ENCODE measurements at regions not wholly inside any gene's neighbourhood (a gene's known extent, or its start where the extent isn't known, plus 50 kb on each side); places are given as distances from the start of the nearest gene placed in this dataset.

DNA sequence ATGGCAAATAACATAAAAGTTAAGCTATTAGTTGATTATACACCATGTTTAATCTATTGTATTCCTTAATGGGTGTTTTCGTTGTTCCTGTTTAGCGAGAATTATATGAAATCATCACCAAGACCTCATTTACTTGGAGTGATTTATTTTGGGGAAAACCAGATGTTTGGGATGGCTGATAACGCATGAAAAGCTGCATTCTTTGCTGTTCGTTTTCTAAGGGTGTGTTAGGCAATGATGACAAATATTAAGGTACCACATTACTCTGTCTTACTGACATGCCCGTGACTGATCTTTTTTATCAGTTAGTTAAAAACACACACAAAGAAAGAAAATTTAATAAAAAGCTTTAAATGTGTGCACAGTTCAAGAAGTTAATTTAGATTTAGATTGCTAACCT lies 176.4 kb downstream of the ZFP64 start:
- TF ChIP-seq, protein P1, sequence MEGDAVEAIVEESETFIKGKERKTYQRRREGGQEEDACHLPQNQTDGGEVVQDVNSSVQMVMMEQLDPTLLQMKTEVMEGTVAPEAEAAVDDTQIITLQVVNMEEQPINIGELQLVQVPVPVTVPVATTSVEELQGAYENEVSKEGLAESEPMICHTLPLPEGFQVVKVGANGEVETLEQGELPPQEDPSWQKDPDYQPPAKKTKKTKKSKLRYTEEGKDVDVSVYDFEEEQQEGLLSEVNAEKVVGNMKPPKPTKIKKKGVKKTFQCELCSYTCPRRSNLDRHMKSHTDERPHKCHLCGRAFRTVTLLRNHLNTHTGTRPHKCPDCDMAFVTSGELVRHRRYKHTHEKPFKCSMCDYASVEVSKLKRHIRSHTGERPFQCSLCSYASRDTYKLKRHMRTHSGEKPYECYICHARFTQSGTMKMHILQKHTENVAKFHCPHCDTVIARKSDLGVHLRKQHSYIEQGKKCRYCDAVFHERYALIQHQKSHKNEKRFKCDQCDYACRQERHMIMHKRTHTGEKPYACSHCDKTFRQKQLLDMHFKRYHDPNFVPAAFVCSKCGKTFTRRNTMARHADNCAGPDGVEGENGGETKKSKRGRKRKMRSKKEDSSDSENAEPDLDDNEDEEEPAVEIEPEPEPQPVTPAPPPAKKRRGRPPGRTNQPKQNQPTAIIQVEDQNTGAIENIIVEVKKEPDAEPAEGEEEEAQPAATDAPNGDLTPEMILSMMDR (IDR thresholded peaks at IDR 0.05) = no peak
- TF ChIP-seq POLR2A (IDR thresholded peaks at IDR 0.05) = no peak

Data from body of pancreas (tissue), 4 donors.